GM12874 (cell line): ENCODE measurements at regions not wholly inside any gene's neighbourhood (a gene's known extent, or its start where the extent isn't known, plus 50 kb on each side); places are given as distances from the start of the nearest gene placed in this dataset.

Experiments
- TF ChIP-seq, protein P1 (sequence below): IDR thresholded peaks from 2 replicates; pipeline ENCODE4 v1.5.1; 2011; ENCODE audit warnings: low read depth, mild to moderate bottlenecking, control low read depth, low read length, moderate library complexity; ENCODE audit not compliant: insufficient read depth

- TF ChIP-seq, protein P1, sequence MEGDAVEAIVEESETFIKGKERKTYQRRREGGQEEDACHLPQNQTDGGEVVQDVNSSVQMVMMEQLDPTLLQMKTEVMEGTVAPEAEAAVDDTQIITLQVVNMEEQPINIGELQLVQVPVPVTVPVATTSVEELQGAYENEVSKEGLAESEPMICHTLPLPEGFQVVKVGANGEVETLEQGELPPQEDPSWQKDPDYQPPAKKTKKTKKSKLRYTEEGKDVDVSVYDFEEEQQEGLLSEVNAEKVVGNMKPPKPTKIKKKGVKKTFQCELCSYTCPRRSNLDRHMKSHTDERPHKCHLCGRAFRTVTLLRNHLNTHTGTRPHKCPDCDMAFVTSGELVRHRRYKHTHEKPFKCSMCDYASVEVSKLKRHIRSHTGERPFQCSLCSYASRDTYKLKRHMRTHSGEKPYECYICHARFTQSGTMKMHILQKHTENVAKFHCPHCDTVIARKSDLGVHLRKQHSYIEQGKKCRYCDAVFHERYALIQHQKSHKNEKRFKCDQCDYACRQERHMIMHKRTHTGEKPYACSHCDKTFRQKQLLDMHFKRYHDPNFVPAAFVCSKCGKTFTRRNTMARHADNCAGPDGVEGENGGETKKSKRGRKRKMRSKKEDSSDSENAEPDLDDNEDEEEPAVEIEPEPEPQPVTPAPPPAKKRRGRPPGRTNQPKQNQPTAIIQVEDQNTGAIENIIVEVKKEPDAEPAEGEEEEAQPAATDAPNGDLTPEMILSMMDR = no peak
These were observed 85.3 kb downstream of the GPR37 start for GRCh38 chr7:124680304-124680703.

DNA sequence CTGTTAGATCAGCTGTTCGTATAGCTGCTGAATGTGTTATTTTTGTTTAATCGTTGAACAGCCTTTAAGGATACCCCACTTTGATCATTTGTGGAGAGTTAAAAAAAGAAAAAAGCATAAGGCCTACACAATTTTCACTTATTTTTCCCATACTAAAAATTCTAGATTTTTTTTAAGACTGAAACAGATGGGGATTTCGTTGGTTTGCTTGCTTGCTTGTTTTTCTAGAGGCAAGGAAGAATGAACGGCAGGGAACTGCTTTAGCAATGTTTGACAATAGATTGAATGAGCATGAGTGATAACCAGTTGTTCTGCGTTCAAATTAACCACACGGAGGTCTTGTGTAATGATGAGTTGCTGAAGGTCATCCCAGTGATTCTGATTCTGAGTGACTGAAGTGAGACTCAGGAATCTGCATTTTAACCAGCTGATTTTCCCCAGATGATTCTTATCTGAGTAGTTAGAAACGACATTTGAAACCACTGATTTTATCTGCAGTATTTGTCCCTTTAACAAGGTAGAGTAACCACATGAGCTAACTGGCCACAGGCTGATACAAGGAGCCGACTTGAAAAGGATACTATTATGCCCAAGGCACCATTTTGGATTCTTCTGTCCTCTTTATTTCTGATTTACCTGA lies 85.9 kb downstream of the GPR37 start:
- TF ChIP-seq, protein P1 = no peak

DNA sequence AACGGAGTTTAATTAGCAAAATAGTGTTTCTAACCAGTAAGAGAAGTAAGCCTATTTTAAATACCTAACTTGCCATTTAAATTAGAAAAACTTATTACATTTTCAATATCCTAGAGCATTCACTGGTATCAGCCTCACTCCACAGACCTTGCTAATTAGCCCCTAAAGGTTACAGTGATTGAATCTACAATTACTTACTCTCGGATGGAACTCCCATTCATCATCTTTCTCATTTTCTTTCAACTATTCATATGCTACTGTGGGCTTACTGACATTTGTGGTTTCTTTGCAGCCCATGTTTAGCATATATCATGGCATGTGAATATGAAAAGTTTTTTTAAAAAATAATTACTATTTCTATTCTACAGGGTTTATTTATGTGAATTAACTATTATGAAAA lies 86.4 kb downstream of the GPR37 start:
- TF ChIP-seq, protein P1 = no peak

GRCh38 chr7:124674451-124674850 lies 91.1 kb downstream of the GPR37 start:
- TF ChIP-seq, protein P1 = no peak

DNA sequence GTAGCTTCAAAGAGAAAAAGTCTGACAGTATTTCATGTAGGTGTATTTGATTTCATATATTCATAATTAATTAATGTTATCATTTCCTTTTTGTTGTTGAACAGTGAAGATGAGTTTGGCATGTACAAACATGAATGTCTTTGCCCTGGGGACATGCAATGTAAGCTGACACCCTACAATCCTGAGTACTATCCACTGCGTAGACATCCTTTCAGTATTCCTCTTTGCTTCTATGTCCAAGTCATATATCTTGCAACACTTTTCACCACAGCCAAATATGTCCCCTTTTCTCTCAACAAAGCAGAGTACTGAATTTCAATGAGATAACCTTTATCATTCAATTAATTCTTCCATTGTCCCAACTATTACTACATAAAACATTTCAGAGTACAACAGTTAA lies 93.6 kb downstream of the GPR37 start:
- TF ChIP-seq, protein P1 = no peak

DNA sequence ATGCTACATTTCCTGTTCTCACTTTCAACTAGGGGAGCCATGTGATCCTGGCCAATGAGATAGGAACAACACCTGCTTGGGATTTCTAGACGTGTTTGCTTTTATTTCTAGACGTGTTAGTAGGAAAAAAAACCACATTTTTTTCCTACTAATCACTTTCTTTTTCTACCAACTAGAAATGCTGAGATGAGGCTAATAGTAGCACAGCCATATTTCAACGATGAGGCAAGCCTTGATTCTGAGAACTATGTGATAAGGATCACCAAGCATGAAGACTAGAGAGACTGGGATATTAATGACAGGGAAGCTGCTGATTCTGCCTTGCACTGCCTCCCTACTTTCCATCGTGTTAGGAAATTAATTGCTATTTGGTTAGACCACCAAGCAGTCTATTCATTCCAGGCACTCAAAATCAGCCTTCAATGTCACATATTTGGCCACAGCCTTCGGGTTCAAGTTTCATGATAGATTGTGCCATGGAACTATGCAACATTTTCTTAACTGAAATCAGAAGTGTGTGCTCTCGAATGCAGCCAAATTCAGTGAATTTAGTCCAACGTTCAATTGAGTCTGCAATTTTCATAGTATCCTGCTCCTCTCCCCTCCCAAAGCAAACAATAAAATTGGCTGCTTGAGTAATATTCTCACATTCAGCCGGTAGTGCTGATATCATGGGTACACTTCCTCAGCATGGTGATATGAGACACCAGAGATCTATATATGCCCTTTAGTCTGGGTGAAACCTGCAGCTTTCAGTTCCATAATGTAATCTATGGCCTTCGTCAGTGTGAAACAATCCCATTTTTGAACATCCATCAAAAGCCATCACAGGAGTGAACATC lies 98.1 kb downstream of the GPR37 start:
- TF ChIP-seq, protein P1 = no peak

DNA sequence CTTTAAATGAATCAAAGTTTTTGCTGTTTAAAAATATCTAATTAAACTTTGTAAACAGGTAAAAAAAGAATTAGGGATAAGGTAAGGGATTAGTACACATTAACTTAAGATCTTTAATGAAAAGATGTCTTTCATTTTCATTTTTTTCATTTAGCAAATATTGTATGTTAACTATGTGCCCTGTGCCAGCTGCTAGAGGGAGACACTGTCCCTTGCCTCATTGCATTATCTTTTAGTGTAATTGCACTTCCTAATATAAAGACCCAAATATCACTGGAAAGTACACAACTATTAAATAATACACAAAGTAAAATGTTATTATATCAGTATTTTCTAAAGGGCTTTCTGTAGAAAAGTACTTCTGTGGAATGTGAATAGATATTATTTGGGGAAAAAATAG lies 102.7 kb downstream of the GPR37 start:
- TF ChIP-seq, protein P1 = no peak
